ENCODE measurements at regions not wholly inside any gene's neighbourhood (a gene's known extent, or its start where the extent isn't known, plus 50 kb on each side); places are given as distances from the start of the nearest gene placed in this dataset.

DNA sequence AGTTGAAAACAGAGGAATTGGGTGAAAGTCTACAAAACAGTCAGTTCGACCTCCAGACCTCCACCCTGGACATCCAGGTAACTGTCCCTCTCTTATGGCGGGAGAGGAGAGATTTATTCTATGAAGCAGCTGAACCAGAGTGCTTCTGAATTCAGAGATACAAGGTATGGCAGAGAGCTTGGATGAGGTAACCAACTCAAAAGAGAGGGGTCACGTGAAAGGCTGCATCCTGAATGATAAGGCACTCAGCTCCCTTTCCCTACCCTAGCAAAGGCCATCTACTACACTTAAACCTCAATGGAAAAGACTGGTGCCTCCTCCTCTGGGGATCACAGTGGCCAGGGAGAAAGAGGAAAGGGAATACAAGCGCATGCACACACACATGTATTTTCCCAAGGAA lies 88.4 kb upstream of the KCNA3 start:
- DNase-seq: no peak

DNA sequence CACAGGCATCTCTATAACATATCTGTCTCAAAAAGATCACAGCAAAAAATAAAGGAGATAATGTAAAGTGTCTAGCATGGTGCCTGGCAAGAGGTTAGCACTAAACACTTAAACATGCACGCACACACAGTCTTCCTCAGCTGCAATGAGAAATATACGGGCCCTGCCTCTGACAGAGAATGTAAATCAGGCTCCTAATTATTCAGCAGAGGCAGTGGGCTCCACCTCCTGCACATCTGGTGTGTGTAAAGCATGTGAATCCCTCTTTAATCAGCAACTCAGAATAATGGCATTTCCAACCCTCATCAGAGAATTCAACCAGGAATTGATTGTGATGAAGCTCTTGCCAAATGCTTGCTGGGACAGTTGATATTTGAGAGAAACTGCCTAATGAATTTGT lies 85.6 kb upstream of the KCNA3 start:
- no peak for DNase-seq

DNA sequence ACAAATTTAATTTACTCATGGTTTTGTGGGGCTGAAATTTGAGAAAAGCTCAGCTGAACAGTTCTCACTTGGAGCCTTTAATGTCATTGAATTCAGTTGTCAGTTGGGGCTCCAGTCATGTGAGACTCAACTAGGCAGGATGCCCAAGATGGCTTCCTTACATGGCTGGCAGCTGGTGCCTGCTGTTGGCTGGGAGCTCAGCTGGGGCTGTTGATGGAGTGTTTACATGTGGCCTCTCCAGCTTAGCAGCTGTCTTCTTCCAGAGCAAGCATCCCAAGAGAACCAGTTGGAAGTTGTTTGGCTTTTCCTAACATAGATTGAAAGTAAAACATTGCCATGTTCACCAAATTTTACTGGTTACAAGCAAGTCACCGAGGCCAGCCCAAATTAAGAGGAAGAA lies 81.8 kb upstream of the KCNA3 start:
- no peak for DNase-seq

DNA sequence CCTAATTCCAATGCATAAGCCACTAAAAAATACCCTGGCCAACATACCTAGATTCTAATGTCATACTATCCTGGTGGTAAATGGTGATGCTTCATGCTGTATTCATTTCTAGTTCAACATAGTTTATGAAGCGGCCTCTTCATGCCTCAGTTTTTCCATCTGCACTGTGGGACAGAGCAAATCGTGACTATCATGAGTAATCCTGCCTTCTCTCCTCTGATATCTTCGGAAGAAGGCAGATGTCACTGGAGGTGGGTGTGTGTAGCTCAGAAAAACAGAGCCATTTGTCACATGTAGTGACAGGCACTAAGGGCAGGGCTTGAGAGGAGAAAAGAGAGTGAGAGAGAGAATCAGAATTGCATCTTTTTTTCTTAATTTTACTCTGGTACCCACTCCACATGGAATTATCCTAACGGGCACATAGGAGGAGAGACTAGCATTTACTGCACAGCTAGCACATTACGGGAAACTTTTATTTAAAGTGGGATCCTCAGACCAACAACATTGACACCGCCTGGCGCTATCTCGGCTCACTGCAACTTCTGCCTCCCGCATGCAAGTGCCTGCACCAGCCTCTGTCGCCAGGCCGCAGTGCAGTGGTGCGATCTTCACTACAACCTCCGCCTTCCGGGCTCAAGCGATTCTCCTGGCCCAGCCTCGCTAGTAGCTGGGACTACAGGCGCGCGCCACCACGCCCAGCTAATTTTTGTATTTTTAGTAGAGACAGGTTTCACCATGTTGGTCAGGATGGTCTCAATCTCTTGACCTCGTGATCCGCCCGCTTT lies 78.4 kb upstream of the KCNA3 start:
- no peak for DNase-seq

DNA sequence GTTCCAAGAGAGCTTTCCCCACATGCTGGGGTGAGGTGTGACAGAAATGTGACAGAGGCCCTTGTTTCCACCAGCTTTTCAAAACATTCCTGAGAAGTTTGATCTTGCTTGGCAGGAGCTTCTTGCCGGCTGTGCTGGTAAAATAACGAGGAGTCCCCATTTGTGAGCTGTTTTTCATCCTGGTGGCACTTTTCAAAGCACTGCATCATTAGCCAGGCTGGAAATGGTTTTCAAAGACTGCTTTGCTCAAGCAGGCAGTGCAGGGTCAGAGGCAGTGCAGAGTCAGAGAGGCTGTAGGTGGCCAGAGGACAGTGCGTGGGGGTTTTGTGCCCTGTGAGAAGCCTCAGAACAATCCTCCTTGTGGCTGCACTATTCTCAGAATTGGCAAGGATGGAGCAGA lies 75.8 kb upstream of the KCNA3 start:
- no peak for DNase-seq

DNA sequence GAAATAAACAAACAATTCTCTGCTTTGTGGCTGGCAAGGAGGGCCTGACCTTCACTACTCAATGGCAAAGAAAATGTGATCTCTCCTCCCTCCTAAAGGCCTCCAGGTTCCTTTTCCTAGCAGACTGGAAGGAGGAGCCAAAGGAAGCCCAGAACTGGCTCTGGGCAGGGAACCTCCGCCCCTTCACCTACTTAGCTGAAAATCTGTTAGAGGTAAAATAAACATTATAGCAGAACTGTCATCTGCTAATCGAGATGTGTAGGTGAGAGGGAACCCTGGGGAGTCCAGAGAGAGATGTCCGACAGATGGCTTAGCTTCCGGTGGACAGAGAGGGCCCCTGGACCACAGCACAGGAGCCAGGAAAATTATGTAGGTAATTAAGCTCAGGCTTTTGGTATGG lies 75.2 kb upstream of the KCNA3 start:
- DNase-seq: no peak

DNA sequence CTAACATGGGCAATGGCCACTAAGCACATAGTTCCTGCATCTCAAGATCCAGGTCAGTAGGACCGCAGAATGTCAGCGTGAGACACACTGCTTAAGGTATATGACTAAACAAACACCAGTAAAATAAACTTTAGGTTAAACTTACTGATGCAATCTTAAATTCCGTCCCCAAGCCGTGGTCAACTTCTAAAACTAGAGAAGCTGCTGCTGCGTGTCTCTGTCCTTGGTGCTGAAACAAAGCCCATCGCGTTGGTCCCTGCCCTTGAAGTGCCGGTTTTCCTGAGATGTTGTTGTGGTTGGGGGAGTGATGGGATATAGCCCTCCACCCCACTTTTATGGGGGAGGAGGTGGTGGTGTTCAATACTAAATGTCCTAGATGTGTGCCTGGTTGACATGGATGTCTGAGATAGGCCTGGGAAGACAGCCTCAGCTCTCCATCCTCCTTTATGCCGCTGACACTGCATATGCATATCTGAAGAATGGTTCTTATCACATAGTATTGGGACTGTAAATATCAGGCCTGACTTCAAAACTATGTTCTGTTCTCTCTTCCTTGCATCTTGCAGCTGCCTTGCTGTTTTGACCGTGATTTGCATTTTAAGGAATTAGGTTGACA lies 72.0 kb upstream of the KCNA3 start:
- peak; percentile 52 for DNase-seq

DNA sequence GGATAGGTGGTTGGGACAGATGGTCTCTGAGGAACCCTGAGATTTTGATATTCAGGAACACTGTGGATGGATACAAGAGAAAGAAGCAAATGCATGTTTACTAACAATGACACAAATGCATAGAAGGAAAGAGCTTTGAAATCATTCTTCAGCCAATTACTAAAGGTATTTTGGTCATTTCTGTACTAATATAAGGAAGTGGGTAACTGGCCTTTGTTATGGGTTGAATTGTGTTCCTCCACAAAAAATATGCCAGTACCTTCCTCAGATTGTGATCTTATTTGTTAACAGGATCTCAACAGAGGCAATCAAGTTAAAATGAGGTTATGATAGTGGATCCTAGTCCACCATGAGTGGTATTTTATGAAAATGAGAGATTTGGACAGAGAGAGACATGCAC lies 68.7 kb upstream of the KCNA3 start:
- no peak for DNase-seq

DNA sequence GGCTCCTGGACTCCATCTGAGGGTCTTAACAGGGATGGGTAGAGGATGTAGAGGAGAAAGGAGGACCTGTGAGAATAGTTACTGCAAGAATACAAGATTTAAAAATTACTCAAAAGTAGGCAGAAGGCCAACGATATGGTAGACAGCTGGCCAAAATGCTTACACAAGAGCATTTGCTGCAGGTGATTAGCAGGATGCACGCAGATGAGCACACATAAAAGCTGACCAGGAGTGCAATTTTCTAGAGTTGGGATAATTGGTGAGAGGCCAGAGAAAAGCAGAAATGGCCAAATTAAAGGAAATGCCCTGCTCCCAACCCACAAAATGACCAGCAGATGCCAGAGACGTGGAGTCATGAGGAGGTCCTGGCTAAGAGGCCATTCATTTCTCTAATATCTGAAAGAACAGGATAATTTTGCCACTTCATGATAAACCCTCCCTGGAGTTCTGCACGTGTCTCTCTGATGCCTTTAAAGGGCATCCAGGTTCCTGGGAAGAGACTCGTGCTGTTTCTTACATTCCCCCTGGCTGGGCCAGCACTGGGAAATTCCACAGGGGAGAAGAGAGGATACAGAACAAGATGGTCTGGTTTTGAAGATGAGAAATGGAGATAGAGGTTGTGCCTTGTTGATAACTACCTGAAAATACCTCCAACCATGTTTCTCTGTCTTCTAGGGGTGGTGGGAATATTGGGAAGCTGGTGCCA lies 62.3 kb upstream of the KCNA3 start:
- DNase-seq: no peak

DNA sequence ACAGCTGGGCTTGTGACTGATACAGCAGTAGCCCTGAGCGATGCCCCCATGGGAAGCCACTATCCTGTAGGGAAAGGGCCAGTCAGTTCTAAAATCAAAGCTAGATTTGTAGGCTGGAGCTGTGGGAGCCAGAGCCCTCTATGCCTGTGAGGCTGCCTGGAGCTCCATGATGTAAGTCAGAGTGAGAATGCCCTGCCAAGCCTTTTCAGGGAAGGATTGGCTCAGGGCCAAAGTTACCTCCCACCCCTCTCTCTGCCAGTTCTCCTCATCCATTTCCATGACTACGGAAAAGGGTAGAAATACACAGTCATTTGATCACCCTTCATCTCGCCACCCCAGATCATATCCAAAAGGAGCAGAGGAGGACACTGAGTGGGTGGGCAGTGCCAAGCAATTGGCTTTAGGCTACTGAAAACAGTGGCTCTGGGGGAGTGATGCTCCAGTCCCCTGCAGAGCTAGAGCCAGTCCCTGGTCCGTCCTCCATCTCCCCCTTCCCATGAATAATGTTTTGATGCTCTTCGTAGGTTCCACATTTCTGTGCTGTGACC lies 59.5 kb upstream of the KCNA3 start:
- no peak for DNase-seq

DNA sequence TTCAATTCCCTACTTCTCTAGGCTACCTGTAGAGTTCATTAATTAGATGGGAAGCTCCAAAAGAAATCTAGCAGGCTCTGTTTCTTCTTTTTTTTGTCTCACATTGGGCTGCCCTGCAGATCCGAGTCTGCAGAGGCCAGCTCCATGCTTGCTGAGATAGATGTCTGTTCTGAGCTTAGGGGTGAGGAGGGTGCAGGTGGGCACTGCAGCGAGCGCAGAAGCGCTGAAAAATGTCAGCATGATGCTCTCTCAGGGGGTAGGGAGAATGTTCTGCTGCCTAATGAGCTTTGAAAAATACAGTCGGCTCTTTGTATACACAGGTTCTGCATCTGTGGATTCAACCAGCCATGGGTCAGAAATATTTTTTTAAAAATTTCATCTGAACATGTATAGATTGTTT lies 56.8 kb upstream of the KCNA3 start:
- no peak for DNase-seq

DNA sequence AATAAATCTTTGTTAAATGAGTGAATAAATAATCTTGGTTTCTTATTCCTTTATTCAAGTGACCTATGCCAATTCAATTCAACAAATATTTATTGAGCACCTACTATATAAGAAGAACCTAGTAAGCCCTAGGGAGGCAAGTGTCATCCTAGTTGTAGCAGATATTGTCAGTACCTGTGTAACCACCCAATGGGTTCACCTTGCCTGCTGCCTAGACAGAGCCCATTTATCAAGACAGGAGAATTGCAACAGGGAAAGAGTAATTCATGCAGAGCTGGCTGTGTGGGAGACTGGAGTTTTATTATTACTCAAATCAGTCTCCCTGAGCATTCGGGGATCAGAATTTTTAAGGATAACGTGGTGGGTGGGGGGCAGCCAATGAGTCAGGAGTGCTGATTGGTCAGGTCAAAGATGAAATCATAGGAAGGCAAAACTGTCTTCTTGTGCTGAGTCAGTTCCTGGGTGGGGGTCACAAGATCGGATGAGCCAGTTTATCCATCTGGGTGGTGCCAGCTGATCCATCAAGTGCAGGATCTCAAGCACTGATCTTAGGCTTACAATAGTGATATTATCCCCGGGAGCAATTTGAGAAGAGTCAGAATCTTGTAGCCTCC lies 53.8 kb upstream of the KCNA3 start:
- no peak for DNase-seq

DNA sequence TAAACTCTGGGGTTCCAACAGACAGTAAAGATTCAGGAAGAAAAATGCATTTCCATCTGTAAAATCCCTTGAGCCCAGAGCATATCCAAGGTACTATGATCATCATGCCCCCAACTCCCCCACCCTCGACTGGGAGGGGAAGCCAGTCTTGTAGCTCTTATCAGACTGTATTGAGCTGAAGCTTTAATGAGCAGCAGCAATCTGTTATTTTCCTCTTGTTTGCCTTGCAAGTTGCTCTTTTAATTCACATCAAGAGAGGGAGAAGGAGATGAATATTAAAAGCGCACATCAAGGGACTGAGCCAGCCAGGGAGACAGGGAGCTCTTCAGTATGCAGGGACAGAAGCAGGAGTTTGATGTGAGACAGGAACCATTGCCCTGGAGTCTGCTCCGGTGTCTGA lies 52.5 kb upstream of the KCNA3 start:
- no peak for DNase-seq

DNA sequence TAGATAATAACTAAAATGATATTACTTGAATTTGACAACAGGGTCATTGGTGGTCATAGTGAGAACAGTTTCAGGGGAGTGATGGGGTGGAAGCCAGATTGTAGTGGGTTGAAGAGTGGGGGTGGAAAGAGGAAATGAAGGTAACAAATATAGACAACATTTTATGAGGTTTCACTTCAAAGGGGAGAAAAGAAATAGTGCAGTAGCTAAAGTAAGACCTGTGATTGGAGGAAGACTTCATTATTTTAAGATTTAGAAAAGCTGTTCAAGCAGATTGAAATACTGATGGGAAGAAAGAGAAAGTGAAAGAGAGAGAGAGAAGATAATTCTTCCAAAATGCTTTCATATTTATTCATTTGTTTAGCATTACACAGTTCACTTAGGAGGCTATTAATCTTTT lies 52.0 kb upstream of the KCNA3 start:
- DNase-seq: peak; percentile 24

Measured in CD4-positive, alpha-beta T cell treated with Interleukin-21 for 1 hour (primary cell).